ENCODE measurements at regions not wholly inside any gene's neighbourhood (a gene's known extent, or its start where the extent isn't known, plus 50 kb on each side); places are given as distances from the start of the nearest gene placed in this dataset.
A peak's percentile ranks its signal among the peaks of the same experiment; 100 is the strongest.

DNA sequence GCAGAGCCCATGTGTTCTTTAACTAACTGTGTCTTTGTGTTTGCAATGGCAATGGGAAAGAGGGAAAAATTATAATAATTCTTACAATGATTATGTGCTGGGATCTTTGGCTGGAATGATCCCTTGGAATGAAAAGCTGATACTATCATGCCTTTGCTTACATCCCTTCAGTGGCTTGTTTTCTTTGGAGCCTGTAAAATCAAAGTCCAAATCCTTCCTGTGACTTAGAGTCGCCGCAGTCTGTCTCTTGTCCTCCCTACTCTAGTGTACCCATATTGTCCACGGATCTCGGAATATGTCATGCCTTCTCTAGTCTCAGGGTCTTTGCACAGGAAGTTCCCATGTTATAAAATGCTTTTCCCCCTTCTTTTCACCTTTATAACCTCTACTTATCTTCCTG, 111.7 kb upstream of the MAF start:
- Histone ChIP-seq H3K4me3 (ENCODE audit: low read depth, low read length) (no peak overlapping the region), H3K4me2 (ENCODE audit: low read length) (no peak overlapping the region), H3K27me3 (ENCODE audit: insufficient read depth, low read length) (no peaks in the 10 kb centered on the region), H2BK120ac (ENCODE audit: insufficient read depth, low read length, poor library complexity) (no peak overlapping the region), H4K91ac (ENCODE audit: low read depth, low read length) (no peak overlapping the region), H3K18ac (ENCODE audit: low read length) (no peak overlapping the region), H2BK12ac (ENCODE audit: low read length) (no peak overlapping the region), H3K79me2 (ENCODE audit: control insufficient read depth, insufficient read depth, low read length, poor library complexity) (no peaks in the 10 kb centered on the region), H3K4ac (ENCODE audit: low read depth, low read length) (no peak overlapping the region), H2AK5ac (ENCODE audit: low read length) (no peak overlapping the region), H3K27ac (ENCODE audit: low read depth, low read length) (no peak overlapping the region), H3K79me1 (ENCODE audit: low read length) (peaks cover 1% of the 10 kb centered on the region), H3K14ac (ENCODE audit: low read length) (no peak overlapping the region), H3K4me1 (ENCODE audit: control insufficient read depth in 1 of 2, insufficient read depth in 2 of 2, low read length in 2 of 2) (peaks cover 0 to 6% of the 10 kb centered on the region in 2 experiments), H4K12ac (ENCODE audit: low read depth, low read length) (no peak overlapping the region), H3K9ac (ENCODE audit: low read length) (no peak overlapping the region), H3K9me3 (ENCODE audit: insufficient read depth, low read depth, low read length) (no peaks in the 10 kb centered on the region), H4K8ac (ENCODE audit: low read depth, low read length) (no peak overlapping the region), H3K36me3 (ENCODE audit: control insufficient read depth in 1 of 2, insufficient read depth in 2 of 2, low read length in 2 of 2) (no peaks in the 10 kb centered on the region), H2BK5ac (ENCODE audit: low read depth, low read length, poor library complexity) (no peak overlapping the region), H2AFZ (ENCODE audit: insufficient read depth, low read length, poor library complexity) (no peak overlapping the region), H3K23ac (ENCODE audit: low read length) (no peak overlapping the region)
- no peak for DNase-seq
- WGBS (ENCODE audit: extremely low coverage, insufficient coverage, insufficient read length): no CpG with 5 or more reads among the region's 4 CpGs

DNA sequence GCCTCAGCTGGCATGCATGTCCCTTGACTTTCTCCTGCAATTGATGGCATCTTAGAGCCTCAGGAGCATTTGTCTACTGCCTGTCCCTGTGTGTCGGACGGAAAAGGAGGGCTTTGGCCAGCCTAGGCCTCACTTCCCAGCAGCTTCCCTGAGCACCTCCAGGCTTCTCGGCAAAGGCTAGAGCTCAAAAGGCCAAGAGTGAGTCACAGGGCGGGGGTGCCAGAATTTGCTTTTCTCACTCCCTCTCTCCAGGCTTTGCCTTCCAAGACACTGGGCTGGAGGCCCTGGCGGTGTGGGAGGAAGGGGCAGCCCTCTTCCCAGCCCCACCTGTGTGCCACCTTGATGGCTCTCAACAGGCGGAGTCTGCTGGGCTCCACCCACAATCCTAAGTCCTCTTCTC, 107.3 kb upstream of the MAF start:
- no peaks in the 10 kb centered on the region for H3K27me3 ChIP-seq (ENCODE audit: insufficient read depth, low read length)
- no peak overlapping the region for H3K18ac ChIP-seq (ENCODE audit: low read length)
- H3K27ac ChIP-seq (ENCODE audit: low read depth, low read length): no peak overlapping the region
- no peaks in the 10 kb centered on the region for H3K9me3 ChIP-seq (ENCODE audit: insufficient read depth, low read depth, low read length)
- DNase-seq: no peak
- H3K23ac ChIP-seq (ENCODE audit: low read length): no peak overlapping the region
- no peak overlapping the region for H4K91ac ChIP-seq (ENCODE audit: low read depth, low read length)
- H3K36me3 ChIP-seq (ENCODE audit: control insufficient read depth in 1 of 2, insufficient read depth in 2 of 2, low read length in 2 of 2): no peaks in the 10 kb centered on the region
- no peak overlapping the region for H3K14ac ChIP-seq (ENCODE audit: low read length)
- no peak overlapping the region for H3K4ac ChIP-seq (ENCODE audit: low read depth, low read length)
- H2AFZ ChIP-seq (ENCODE audit: insufficient read depth, low read length, poor library complexity): no peak overlapping the region
- H2BK120ac ChIP-seq (ENCODE audit: insufficient read depth, low read length, poor library complexity): no peak overlapping the region
- H2AK5ac ChIP-seq (ENCODE audit: low read length): no peak overlapping the region
- no peak overlapping the region for H2BK12ac ChIP-seq (ENCODE audit: low read length)
- no peak overlapping the region for H2BK5ac ChIP-seq (ENCODE audit: low read depth, low read length, poor library complexity)
- H3K4me3 ChIP-seq (ENCODE audit: low read depth, low read length): no peak overlapping the region
- H3K79me1 ChIP-seq (ENCODE audit: low read length): no peaks in the 10 kb centered on the region
- H3K4me1 ChIP-seq (ENCODE audit: control insufficient read depth in 1 of 2, insufficient read depth in 2 of 2, low read length in 2 of 2): no peaks in the 10 kb centered on the region
- H4K12ac ChIP-seq (ENCODE audit: low read depth, low read length): no peak overlapping the region
- no CpG with 5 or more reads among the region's 6 CpGs for WGBS (ENCODE audit: extremely low coverage, insufficient coverage, insufficient read length)
- H3K79me2 ChIP-seq (ENCODE audit: control insufficient read depth, insufficient read depth, low read length, poor library complexity): no peaks in the 10 kb centered on the region
- no peak overlapping the region for H3K4me2 ChIP-seq (ENCODE audit: low read length)
- no peak overlapping the region for H3K9ac ChIP-seq (ENCODE audit: low read length)
- H4K8ac ChIP-seq (ENCODE audit: low read depth, low read length): no peak overlapping the region

GRCh38 chr16:79703066-79703465, 102.5 kb upstream of the MAF start:
- no peak overlapping the region for H2AK5ac ChIP-seq (ENCODE audit: low read length)
- H2BK5ac ChIP-seq (ENCODE audit: low read depth, low read length, poor library complexity): no peak overlapping the region
- H3K14ac ChIP-seq (ENCODE audit: low read length): no peak overlapping the region
- H3K4me3 ChIP-seq (ENCODE audit: low read depth, low read length): no peak overlapping the region
- no peak overlapping the region for H3K4me2 ChIP-seq (ENCODE audit: low read length)
- H3K4me1 ChIP-seq (ENCODE audit: control insufficient read depth in 1 of 2, insufficient read depth in 2 of 2, low read length in 2 of 2): no peaks in the 10 kb centered on the region
- H2BK120ac ChIP-seq (ENCODE audit: insufficient read depth, low read length, poor library complexity): no peak overlapping the region
- H3K4ac ChIP-seq (ENCODE audit: low read depth, low read length): no peak overlapping the region
- H4K12ac ChIP-seq (ENCODE audit: low read depth, low read length): no peak overlapping the region
- no peaks in the 10 kb centered on the region for H3K9me3 ChIP-seq (ENCODE audit: insufficient read depth, low read depth, low read length)
- no peaks in the 10 kb centered on the region for H3K27me3 ChIP-seq (ENCODE audit: insufficient read depth, low read length)
- H3K79me2 ChIP-seq (ENCODE audit: control insufficient read depth, insufficient read depth, low read length, poor library complexity): no peaks in the 10 kb centered on the region
- no peak overlapping the region for H3K18ac ChIP-seq (ENCODE audit: low read length)
- H3K23ac ChIP-seq (ENCODE audit: low read length): no peak overlapping the region
- no CpG with 5 or more reads among the region's 1 CpG for WGBS (ENCODE audit: extremely low coverage, insufficient coverage, insufficient read length)
- H2AFZ ChIP-seq (ENCODE audit: insufficient read depth, low read length, poor library complexity): no peak overlapping the region
- H3K79me1 ChIP-seq (ENCODE audit: low read length): no peaks in the 10 kb centered on the region
- no peak overlapping the region for H3K9ac ChIP-seq (ENCODE audit: low read length)
- H4K8ac ChIP-seq (ENCODE audit: low read depth, low read length): no peak overlapping the region
- no peak overlapping the region for H3K27ac ChIP-seq (ENCODE audit: low read depth, low read length)
- no peak for DNase-seq
- no peak overlapping the region for H2BK12ac ChIP-seq (ENCODE audit: low read length)
- H3K36me3 ChIP-seq (ENCODE audit: control insufficient read depth in 1 of 2, insufficient read depth in 2 of 2, low read length in 2 of 2): no peaks in the 10 kb centered on the region
- no peak overlapping the region for H4K91ac ChIP-seq (ENCODE audit: low read depth, low read length)

GRCh38 chr16:79698341-79698753, 97.8 kb upstream of the MAF start:
- Histone ChIP-seq H3K9me3 (ENCODE audit: insufficient read depth, low read depth, low read length) (no peaks in the 10 kb centered on the region), H3K4me1 (ENCODE audit: control insufficient read depth in 1 of 2, insufficient read depth in 2 of 2, low read length in 2 of 2) (no peaks in the 10 kb centered on the region), H3K23ac (ENCODE audit: low read length) (no peak overlapping the region), H3K14ac (ENCODE audit: low read length) (no peak overlapping the region), H3K36me3 (ENCODE audit: control insufficient read depth in 1 of 2, insufficient read depth in 2 of 2, low read length in 2 of 2) (no peaks in the 10 kb centered on the region), H3K4me3 (ENCODE audit: low read depth, low read length) (no peak overlapping the region), H2BK5ac (ENCODE audit: low read depth, low read length, poor library complexity) (no peak overlapping the region), H3K9ac (ENCODE audit: low read length) (no peak overlapping the region), H3K27me3 (ENCODE audit: insufficient read depth, low read length) (no peaks in the 10 kb centered on the region), H3K4ac (ENCODE audit: low read depth, low read length) (no peak overlapping the region), H4K8ac (ENCODE audit: low read depth, low read length) (no peak overlapping the region), H3K79me1 (ENCODE audit: low read length) (no peaks in the 10 kb centered on the region), H3K79me2 (ENCODE audit: control insufficient read depth, insufficient read depth, low read length, poor library complexity) (no peaks in the 10 kb centered on the region), H3K27ac (ENCODE audit: low read depth, low read length) (no peak overlapping the region), H2BK12ac (ENCODE audit: low read length) (no peak overlapping the region), H2AK5ac (ENCODE audit: low read length) (no peak overlapping the region), H4K12ac (ENCODE audit: low read depth, low read length) (no peak overlapping the region), H4K91ac (ENCODE audit: low read depth, low read length) (no peak overlapping the region), H2BK120ac (ENCODE audit: insufficient read depth, low read length, poor library complexity) (no peak overlapping the region), H2AFZ (ENCODE audit: insufficient read depth, low read length, poor library complexity) (no peak overlapping the region), H3K18ac (ENCODE audit: low read length) (no peak overlapping the region), H3K4me2 (ENCODE audit: low read length) (no peak overlapping the region)
- no CpG with 5 or more reads among the region's 5 CpGs for WGBS (ENCODE audit: extremely low coverage, insufficient coverage, insufficient read length)
- peak; percentile 51 to 69 for DNase-seq

Measured in trophoblast cell (in vitro differentiated cells and primary cell).